ENCODE measurements at regions not wholly inside any gene's neighbourhood (a gene's known extent, or its start where the extent isn't known, plus 50 kb on each side); places are given as distances from the start of the nearest gene placed in this dataset.

DNA sequence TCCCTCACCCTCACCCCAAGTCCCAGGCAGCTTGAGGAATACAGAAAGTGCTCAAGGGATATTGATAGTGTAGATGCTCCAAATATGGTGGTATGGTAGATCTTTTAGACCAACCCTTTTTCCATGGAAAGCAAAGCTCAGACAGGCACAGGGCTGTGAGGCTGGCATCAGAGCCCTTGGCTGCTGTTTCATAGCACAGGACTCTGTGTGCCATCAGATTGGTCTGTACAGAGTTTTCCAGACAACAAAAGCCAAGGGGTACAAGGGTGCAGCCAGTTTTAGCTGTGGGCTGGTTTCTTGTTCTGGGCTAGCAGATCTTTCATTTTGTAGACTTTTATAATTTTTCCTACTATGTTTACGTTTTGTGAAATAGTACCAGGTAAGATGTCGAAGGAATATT is 296.9 kb upstream of the TNP1 start:
- TF ChIP-seq EZH2phosphoT487 (conservative IDR thresholded peaks at IDR 0.05; ENCODE audit: low read length): no peak
- TF ChIP-seq, protein P1, sequence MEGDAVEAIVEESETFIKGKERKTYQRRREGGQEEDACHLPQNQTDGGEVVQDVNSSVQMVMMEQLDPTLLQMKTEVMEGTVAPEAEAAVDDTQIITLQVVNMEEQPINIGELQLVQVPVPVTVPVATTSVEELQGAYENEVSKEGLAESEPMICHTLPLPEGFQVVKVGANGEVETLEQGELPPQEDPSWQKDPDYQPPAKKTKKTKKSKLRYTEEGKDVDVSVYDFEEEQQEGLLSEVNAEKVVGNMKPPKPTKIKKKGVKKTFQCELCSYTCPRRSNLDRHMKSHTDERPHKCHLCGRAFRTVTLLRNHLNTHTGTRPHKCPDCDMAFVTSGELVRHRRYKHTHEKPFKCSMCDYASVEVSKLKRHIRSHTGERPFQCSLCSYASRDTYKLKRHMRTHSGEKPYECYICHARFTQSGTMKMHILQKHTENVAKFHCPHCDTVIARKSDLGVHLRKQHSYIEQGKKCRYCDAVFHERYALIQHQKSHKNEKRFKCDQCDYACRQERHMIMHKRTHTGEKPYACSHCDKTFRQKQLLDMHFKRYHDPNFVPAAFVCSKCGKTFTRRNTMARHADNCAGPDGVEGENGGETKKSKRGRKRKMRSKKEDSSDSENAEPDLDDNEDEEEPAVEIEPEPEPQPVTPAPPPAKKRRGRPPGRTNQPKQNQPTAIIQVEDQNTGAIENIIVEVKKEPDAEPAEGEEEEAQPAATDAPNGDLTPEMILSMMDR (IDR thresholded peaks at IDR 0.05; ENCODE audit: insufficient read depth, low read length, poor library complexity, severe bottlenecking): no peak
- H4K20me1 ChIP-seq (ENCODE audit: low read depth, low read length): no peaks in the 10 kb centered on the region
- H3K4me3 ChIP-seq (ENCODE audit: insufficient read depth, low read length, poor library complexity, severe bottlenecking): no peak overlapping the region
- no peaks in the 10 kb centered on the region for H3K9me2 ChIP-seq (replicated peaks; ENCODE audit: insufficient read depth, low read length)
- no peaks in the 10 kb centered on the region for H3F3A ChIP-seq (ENCODE audit: insufficient read depth)
- no peak overlapping the region for H3K4me2 ChIP-seq (ENCODE audit: low read depth, low read length, poor library complexity, severe bottlenecking)
- H3K27me3 ChIP-seq (ENCODE audit: low read length): no peaks in the 10 kb centered on the region
- no peak overlapping the region for H3K9ac ChIP-seq (ENCODE audit: low read length)
- no peaks in the 10 kb centered on the region for H3K79me2 ChIP-seq (ENCODE audit: insufficient read depth, low read length)
- no peaks in the 10 kb centered on the region for H3K9me3 ChIP-seq (ENCODE audit: insufficient read depth, low read length)
- no peak overlapping the region for H3K27ac ChIP-seq (ENCODE audit: low read depth, low read length)
- H2AFZ ChIP-seq (ENCODE audit: low read depth, low read length, severe bottlenecking): no peak overlapping the region
- H3K36me3 ChIP-seq (ENCODE audit: low read length): no peaks in the 10 kb centered on the region

DNA sequence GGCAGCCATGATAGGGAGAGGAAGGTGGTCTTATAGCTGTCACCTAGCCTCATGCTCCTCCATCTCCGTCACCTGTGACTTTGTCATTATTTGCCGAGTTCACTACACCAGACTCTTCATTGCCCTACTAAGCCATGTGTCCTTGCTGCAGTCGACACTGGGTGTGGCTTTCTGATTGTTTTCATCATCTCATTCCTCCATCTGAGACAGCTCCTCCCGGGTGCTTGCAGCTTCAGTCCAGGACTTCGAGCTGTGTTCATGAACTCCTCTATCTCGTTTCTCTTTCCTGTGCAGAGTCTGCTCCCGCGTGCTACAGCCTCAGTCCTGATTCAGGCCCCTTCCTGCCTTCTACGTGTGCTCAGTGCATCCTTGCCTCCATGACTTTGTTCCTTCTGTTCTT is 295.1 kb upstream of the TNP1 start:
- no peak overlapping the region for H3K4me2 ChIP-seq (ENCODE audit: low read depth, low read length, poor library complexity, severe bottlenecking)
- no peaks in the 10 kb centered on the region for H4K20me1 ChIP-seq (ENCODE audit: low read depth, low read length)
- no peak overlapping the region for H2AFZ ChIP-seq (ENCODE audit: low read depth, low read length, severe bottlenecking)
- TF ChIP-seq EZH2phosphoT487 (conservative IDR thresholded peaks at IDR 0.05; ENCODE audit: low read length): no peak
- TF ChIP-seq, protein P1 (IDR thresholded peaks at IDR 0.05; ENCODE audit: insufficient read depth, low read length, poor library complexity, severe bottlenecking): no peak
- H3K4me3 ChIP-seq (ENCODE audit: insufficient read depth, low read length, poor library complexity, severe bottlenecking): no peak overlapping the region
- H3K9me3 ChIP-seq (ENCODE audit: insufficient read depth, low read length): no peaks in the 10 kb centered on the region
- H3K27me3 ChIP-seq (ENCODE audit: low read length): no peaks in the 10 kb centered on the region
- no peaks in the 10 kb centered on the region for H3K9me2 ChIP-seq (replicated peaks; ENCODE audit: insufficient read depth, low read length)
- no peak overlapping the region for H3K27ac ChIP-seq (ENCODE audit: low read depth, low read length)
- no peaks in the 10 kb centered on the region for H3F3A ChIP-seq (ENCODE audit: insufficient read depth)
- no peak overlapping the region for H3K9ac ChIP-seq (ENCODE audit: low read length)
- H3K79me2 ChIP-seq (ENCODE audit: insufficient read depth, low read length): no peaks in the 10 kb centered on the region
- no peaks in the 10 kb centered on the region for H3K36me3 ChIP-seq (ENCODE audit: low read length)

DNA sequence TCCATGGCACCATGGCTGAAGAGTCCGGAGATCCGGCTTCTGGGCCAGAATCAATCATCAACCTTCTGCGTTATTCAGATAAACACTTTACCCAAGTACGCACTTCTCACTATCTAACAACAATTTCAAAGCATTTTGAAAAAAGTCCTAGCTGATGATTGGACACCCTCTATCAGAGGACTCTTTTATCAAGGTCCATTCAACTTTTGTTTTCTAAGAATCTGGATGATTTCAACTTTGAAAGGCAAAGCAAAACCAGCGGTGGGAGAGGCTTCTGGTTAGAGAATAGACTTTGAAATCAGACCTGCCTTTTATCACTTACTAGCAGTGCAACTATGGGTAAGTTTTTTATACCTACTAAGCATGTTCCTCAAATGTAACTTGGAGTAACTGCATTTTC is 293.6 kb upstream of the TNP1 start:
- Histone ChIP-seq H3K9me3 (ENCODE audit: insufficient read depth, low read length) (no peaks in the 10 kb centered on the region), H4K20me1 (ENCODE audit: low read depth, low read length) (no peaks in the 10 kb centered on the region), H3K9ac (ENCODE audit: low read length) (no peak overlapping the region), H3K79me2 (ENCODE audit: insufficient read depth, low read length) (no peaks in the 10 kb centered on the region), H3K27ac (ENCODE audit: low read depth, low read length) (no peak overlapping the region), H3F3A (ENCODE audit: insufficient read depth) (no peaks in the 10 kb centered on the region), H3K9me2 (replicated peaks; ENCODE audit: insufficient read depth, low read length) (no peaks in the 10 kb centered on the region), H2AFZ (ENCODE audit: low read depth, low read length, severe bottlenecking) (no peak overlapping the region), H3K27me3 (ENCODE audit: low read length) (no peaks in the 10 kb centered on the region), H3K4me2 (ENCODE audit: low read depth, low read length, poor library complexity, severe bottlenecking) (no peak overlapping the region), H3K36me3 (ENCODE audit: low read length) (no peaks in the 10 kb centered on the region), H3K4me3 (ENCODE audit: insufficient read depth, low read length, poor library complexity, severe bottlenecking) (no peak overlapping the region)
- TF ChIP-seq, protein P1 (IDR thresholded peaks at IDR 0.05; ENCODE audit: insufficient read depth, low read length, poor library complexity, severe bottlenecking): no peak
- no peak for TF ChIP-seq EZH2phosphoT487 (conservative IDR thresholded peaks at IDR 0.05; ENCODE audit: low read length)

GRCh38 chr2:217152831-217153230 is 293.0 kb upstream of the TNP1 start:
- Histone ChIP-seq H3K9me2 (replicated peaks; ENCODE audit: insufficient read depth, low read length) (no peaks in the 10 kb centered on the region), H3K9ac (ENCODE audit: low read length) (no peak overlapping the region), H3K4me2 (ENCODE audit: low read depth, low read length, poor library complexity, severe bottlenecking) (no peak overlapping the region), H2AFZ (ENCODE audit: low read depth, low read length, severe bottlenecking) (no peak overlapping the region), H3K79me2 (ENCODE audit: insufficient read depth, low read length) (no peaks in the 10 kb centered on the region), H4K20me1 (ENCODE audit: low read depth, low read length) (no peaks in the 10 kb centered on the region), H3K4me3 (ENCODE audit: insufficient read depth, low read length, poor library complexity, severe bottlenecking) (no peak overlapping the region), H3K27me3 (ENCODE audit: low read length) (no peaks in the 10 kb centered on the region), H3K27ac (ENCODE audit: low read depth, low read length) (no peak overlapping the region), H3F3A (ENCODE audit: insufficient read depth) (no peaks in the 10 kb centered on the region), H3K9me3 (ENCODE audit: insufficient read depth, low read length) (no peaks in the 10 kb centered on the region), H3K36me3 (ENCODE audit: low read length) (no peaks in the 10 kb centered on the region)
- no peak for TF ChIP-seq EZH2phosphoT487 (conservative IDR thresholded peaks at IDR 0.05; ENCODE audit: low read length)
- TF ChIP-seq, protein P1 (IDR thresholded peaks at IDR 0.05; ENCODE audit: insufficient read depth, low read length, poor library complexity, severe bottlenecking): no peak

Measured in SU-DHL-6 (cell line).